PFSK-1 (cell line): ENCODE measurements at regions not wholly inside any gene's neighbourhood (a gene's known extent, or its start where the extent isn't known, plus 50 kb on each side); places are given as distances from the start of the nearest gene placed in this dataset.

Experiments
- FOXP2 ChIP-seq: optimal IDR thresholded peaks from 2 replicates; pipeline ENCODE3; 2011; ENCODE audit warnings: borderline replicate concordance, control low read depth, inconsistent platforms; ENCODE audit not compliant: insufficient read depth; ENCODE audit errors: extremely low read length, extremely low read depth
- POLR2AphosphoS5 ChIP-seq: IDR thresholded peaks from 2 replicates; pipeline ENCODE4 v1.6.1; 2012; ENCODE audit warnings: low read depth, mild to moderate bottlenecking, control low read depth, low read length, moderate library complexity
- REST ChIP-seq, 2 experiments: IDR thresholded peaks; 2 replicates each; pipeline versions ENCODE4 v1.6.1 to v1.8.0; 2011 to 2012; ENCODE audit warnings: low read depth in 2 of 2, low read length in 2 of 2, control low read depth in 1 of 2, inconsistent platforms in 1 of 2, mild to moderate bottlenecking in 1 of 2, moderate library complexity in 1 of 2; ENCODE audit not compliant: insufficient read depth in 1 of 2
- SIN3A ChIP-seq: IDR thresholded peaks from 2 replicates; pipeline ENCODE4 v1.6.1; 2012; ENCODE audit warnings: mild to moderate bottlenecking, low read length, moderate library complexity, borderline replicate concordance; ENCODE audit not compliant: insufficient read depth
- TAF1 ChIP-seq: IDR thresholded peaks from 2 replicates; pipeline ENCODE4 v1.6.1; 2012; ENCODE audit warnings: low read length, control low read depth, borderline replicate concordance; ENCODE audit not compliant: insufficient read depth

- TF ChIP-seq TAF1, result no peak
- no peak for TF ChIP-seq SIN3A
- no peak for TF ChIP-seq POLR2AphosphoS5
- no peak for TF ChIP-seq FOXP2
- TF ChIP-seq REST (IDR thresholded peaks at IDR 0.05; ENCODE audit: insufficient read depth in 1 of 2, low read depth in 2 of 2, low read length in 2 of 2), result no peak
Measured at GRCh38 chr15:69947394-69947793, 150.3 kb downstream of the TLE3 start.

GRCh38 chr15:69949485-69949884, 148.2 kb downstream of the TLE3 start:
- TF ChIP-seq POLR2AphosphoS5, result no peak
- no peak for TF ChIP-seq SIN3A
- TF ChIP-seq TAF1, result no peak
- no peak for TF ChIP-seq REST (IDR thresholded peaks at IDR 0.05; ENCODE audit: insufficient read depth in 1 of 2, low read depth in 2 of 2, low read length in 2 of 2)
- no peak for TF ChIP-seq FOXP2

GRCh38 chr15:69951256-69951897, 146.3 kb downstream of the TLE3 start:
- TF ChIP-seq POLR2AphosphoS5 (no peak), SIN3A (no peak), REST (IDR thresholded peaks at IDR 0.05; ENCODE audit: insufficient read depth in 1 of 2, low read depth in 2 of 2, low read length in 2 of 2) (no peak), FOXP2 (no peak), TAF1 (no peak)

GRCh38 chr15:69951898-69952555, 145.7 kb downstream of the TLE3 start:
- TF ChIP-seq SIN3A (no peak), POLR2AphosphoS5 (no peak), FOXP2 (no peak), REST (IDR thresholded peaks at IDR 0.05; ENCODE audit: insufficient read depth in 1 of 2, low read depth in 2 of 2, low read length in 2 of 2) (no peak), TAF1 (no peak)
